WTC11 (cell line): ENCODE measurements at regions not wholly inside any gene's neighbourhood (a gene's known extent, or its start where the extent isn't known, plus 50 kb on each side); places are given as distances from the start of the nearest gene placed in this dataset.

Experiments
- ATAC-seq: fragments of 200-7000 bp; cut with Tn5 transposase; 2 replicates; pipeline ENCODE4 v1.10.0; 2021; ENCODE audit warnings: mild to moderate bottlenecking, moderate library complexity
- CTCF ChIA-PET: fragments of 300-600 bp; sonication (Branson Sonifier 250); formaldehyde crosslinking; loops from one replicate; lab custom pipeline; 2021; ENCODE audit warnings: antibody characterized with exemption; lab: Charles Lee
- POLR2A ChIA-PET: fragments of 350-600 bp; sonication (Branson Sonifier 250); formaldehyde crosslinking; loops from one replicate; lab custom pipeline; 2021; ENCODE audit warnings: antibody characterized with exemption; lab: Charles Lee
- DNase-seq: peaks from one replicate; pipeline ENCODE4 v3.0.0; 2021; ENCODE audit warnings: low spot score
- H3K27ac Mint-ChIP-seq: 2 replicates; pipeline ENCODE4 v1.8.0; 2021; ENCODE audit warnings: mixed read lengths
- H3K27me3 Mint-ChIP-seq: 2 replicates; pipeline ENCODE4 v1.8.0; 2021; ENCODE audit warnings: low read depth, mild to moderate bottlenecking, moderate library complexity, mixed read lengths
- H3K36me3 Mint-ChIP-seq: 2 replicates; pipeline ENCODE4 v1.8.0; 2021; ENCODE audit warnings: mixed read lengths
- H3K4me1 Mint-ChIP-seq: 2 replicates; pipeline ENCODE4 v1.8.0; 2022; ENCODE audit warnings: mixed read lengths
- H3K4me3 Mint-ChIP-seq: 2 replicates; pipeline ENCODE4 v1.8.0; 2021; ENCODE audit warnings: mild to moderate bottlenecking, moderate library complexity, mixed read lengths
- H3K9me3 Mint-ChIP-seq: 2 replicates; pipeline ENCODE4 v1.8.0; 2021; ENCODE audit warnings: mixed read lengths
- ARID4B ChIP-seq: sonication (generic); formaldehyde crosslinking; IDR thresholded peaks from 2 replicates; pipeline ENCODE4 v1.8.0; 2023; ENCODE audit warnings: missing genetic modification reagents, mild to moderate bottlenecking, borderline replicate concordance
- ATF6 ChIP-seq: sonication (generic); formaldehyde crosslinking; IDR thresholded peaks from 2 replicates; pipeline ENCODE4 v1.8.1; 2023; ENCODE audit warnings: mild to moderate bottlenecking, missing genetic modification reagents
- EMX1 ChIP-seq: fragments of 250-450 bp; sonication (Bioruptor Pico); IDR thresholded peaks from 2 replicates; pipeline ENCODE4 v1.8.0; 2021; ENCODE audit warnings: mild to moderate bottlenecking
- FOXP4 ChIP-seq: sonication (generic); formaldehyde crosslinking; IDR thresholded peaks from 2 replicates; pipeline ENCODE4 v1.8.0; 2022; ENCODE audit warnings: mild to moderate bottlenecking, missing genetic modification reagents
- MYBL2 ChIP-seq: sonication (generic); formaldehyde crosslinking; IDR thresholded peaks from 2 replicates; pipeline ENCODE4 v1.8.1; 2023; ENCODE audit warnings: mild to moderate bottlenecking, moderate library complexity, missing genetic modification reagents
- NFYB ChIP-seq: sonication (generic); formaldehyde crosslinking; conservative IDR thresholded peaks from 2 replicates; pipeline ENCODE4 v1.8.0; 2022; ENCODE audit warnings: low read depth, missing genetic modification reagents
- NR2C2 ChIP-seq: sonication (generic); formaldehyde crosslinking; IDR thresholded peaks from 2 replicates; pipeline ENCODE4 v1.8.0; 2022; ENCODE audit warnings: mild to moderate bottlenecking, missing genetic modification reagents
- NR3C1 ChIP-seq: sonication (generic); formaldehyde crosslinking; conservative IDR thresholded peaks from 2 replicates; pipeline ENCODE4 v1.8.1; 2023; ENCODE audit warnings: low read depth, mild to moderate bottlenecking, missing genetic modification reagents
- SP1 ChIP-seq: sonication (generic); formaldehyde crosslinking; conservative IDR thresholded peaks from 2 replicates; pipeline ENCODE4 v1.8.1; 2022; ENCODE audit warnings: missing genetic modification reagents
- TEAD1 ChIP-seq: sonication (generic); formaldehyde crosslinking; IDR thresholded peaks from 2 replicates; pipeline ENCODE4 v1.8.0; 2022; ENCODE audit warnings: mild to moderate bottlenecking, missing genetic modification reagents
- TEAD4 ChIP-seq: sonication (generic); formaldehyde crosslinking; IDR thresholded peaks from 2 replicates; pipeline ENCODE4 v1.8.0; 2022; ENCODE audit warnings: mild to moderate bottlenecking, missing genetic modification reagents
- ZNF138 ChIP-seq: sonication (generic); formaldehyde crosslinking; conservative IDR thresholded peaks from 2 replicates; pipeline ENCODE4 v1.8.1; 2022; ENCODE audit warnings: mild to moderate bottlenecking, moderate library complexity, missing genetic modification reagents
- ZNF512 ChIP-seq: sonication (generic); formaldehyde crosslinking; IDR thresholded peaks from 2 replicates; pipeline ENCODE4 v1.8.1; 2022; ENCODE audit warnings: missing genetic modification reagents, borderline replicate concordance
- TF ChIP-seq, protein P1 (sequence below): fragments of 250-450 bp; sonication (Bioruptor Pico); conservative IDR thresholded peaks from 2 replicates; pipeline ENCODE4 v1.9.0; 2021; ENCODE audit warnings: mild to moderate bottlenecking

GRCh38 chr11:19329970-19330369 lies 89.2 kb upstream of the E2F8 start (continued):
- TF ChIP-seq ATF6 (CRISPR knock-in tag) = no peak
- no peak for TF ChIP-seq TEAD1 (CRISPR knock-in tag)
- no peak for TF ChIP-seq SP1 (CRISPR knock-in tag)
- TF ChIP-seq, all 79 proteins: peak for 0

GRCh38 chr11:19328586-19329311 lies 88.0 kb upstream of the E2F8 start:
- TF ChIP-seq FOXP4 (no peak), NR3C1 (CRISPR knock-in tag) (no peak)
- TF ChIP-seq, all 79 proteins: peak for 0
- Mint-ChIP-seq H3K27me3 (no peaks in the 10 kb centered on the region; the same call in 1 of the 2 replicates), H3K4me1 (no peaks in the 10 kb centered on the region), H3K36me3 (no peaks in the 10 kb centered on the region), H3K27ac (no peak overlapping the region), H3K4me3 (no peak overlapping the region), H3K9me3 (no peaks in the 10 kb centered on the region)
- ATAC-seq = no peak
- no peak for DNase-seq
- ChIA-PET POLR2A (no interaction called here), CTCF (interaction anchor here (1.4 kb wide), 1 partner anchor 69 kb away, joined by 4 read pairs; no protein-coding TSS in a partner anchor)

- ATAC-seq = no peak
- H3K4me3 Mint-ChIP-seq = no peak overlapping the region
- no peaks in the 10 kb centered on the region; the same call in 1 of the 2 replicates for H3K27me3 Mint-ChIP-seq
- H3K36me3 Mint-ChIP-seq = no peaks in the 10 kb centered on the region
- POLR2A ChIA-PET = no interaction called here
- H3K9me3 Mint-ChIP-seq = 0 out of 2 replicates have a peak, but pooled peaks cover 3% of the 10 kb centered on the region
- TF ChIP-seq ZNF512 (no peak), NFYB (CRISPR knock-in tag) (no peak), ARID4B (CRISPR knock-in tag) (no peak), MYBL2 (no peak), NR2C2 (CRISPR knock-in tag) (no peak), TEAD1 (CRISPR knock-in tag) (no peak), TEAD4 (CRISPR knock-in tag) (no peak), ZNF138 (CRISPR knock-in tag) (no peak), EMX1 (CRISPR knock-in tag) (no peak)
- TF ChIP-seq, protein P1, sequence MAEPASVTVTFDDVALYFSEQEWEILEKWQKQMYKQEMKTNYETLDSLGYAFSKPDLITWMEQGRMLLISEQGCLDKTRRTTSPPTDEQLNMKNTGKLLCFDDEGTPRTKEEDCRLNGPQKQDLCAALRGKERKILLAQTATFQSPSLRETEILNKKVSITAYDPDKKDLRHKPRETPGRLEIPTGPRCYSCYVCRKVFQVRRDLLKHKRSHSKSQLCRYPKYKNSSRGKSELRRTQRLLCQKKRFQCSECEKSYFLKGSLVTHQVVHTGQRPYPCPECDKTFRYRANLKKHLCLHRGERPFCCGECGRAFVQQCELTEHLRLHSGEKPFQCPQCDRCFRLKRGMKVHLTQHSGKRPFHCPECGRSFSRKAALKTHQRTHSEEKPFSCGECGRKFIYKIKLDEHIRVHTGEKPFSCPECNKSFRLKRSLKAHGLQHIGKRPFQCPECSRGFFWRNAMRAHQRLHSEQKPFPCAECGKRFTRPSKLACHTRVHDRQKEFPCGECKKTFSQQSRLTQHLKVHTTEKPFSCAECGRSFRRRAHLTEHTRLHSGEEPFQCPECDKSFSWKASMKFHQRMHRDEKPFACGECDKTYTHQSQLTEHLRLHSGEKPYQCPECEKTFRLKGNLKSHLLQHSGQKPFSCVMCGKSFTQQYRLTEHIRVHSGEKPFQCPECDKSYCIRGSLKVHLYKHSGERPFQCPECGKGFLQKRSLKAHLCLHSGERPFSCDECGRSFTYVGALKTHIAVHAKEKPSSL = no peak
- TF ChIP-seq, all 79 proteins: peak for 0
- CTCF ChIA-PET = no interaction called here
- no peak for DNase-seq
- Mint-ChIP-seq H3K27ac (no peak overlapping the region), H3K4me1 (no peaks in the 10 kb centered on the region)
Observed at GRCh38 chr11:19327280-19327679, 86.5 kb upstream of the E2F8 start.
